OCI-LY1 (cell line): ENCODE measurements at regions not wholly inside any gene's neighbourhood (a gene's known extent, or its start where the extent isn't known, plus 50 kb on each side); places are given as distances from the start of the nearest gene placed in this dataset.

Source experiments
- H2AFZ ChIP-seq: fragments of 200-600 bp; sonication (generic), shearing (Covaris generic); 2 replicates; pipeline ENCODE4 v1.6.0; 2014; ENCODE audit warnings: antibody characterized with exemption, mild to moderate bottlenecking, low read length
- H3F3A ChIP-seq: fragments of 200-600 bp; sonication (generic), shearing (Covaris generic); 2 replicates; pipeline ENCODE4 v1.6.0; 2014; ENCODE audit warnings: mild to moderate bottlenecking, antibody characterized with exemption, low read length, moderate library complexity; ENCODE audit not compliant: insufficient read depth
- H3K27ac ChIP-seq: fragments of 200-600 bp; sonication (generic); 2 replicates; pipeline ENCODE4 v1.5.1; 2014; ENCODE audit warnings: low read length, mixed run types, mild to moderate bottlenecking, low read depth; ENCODE audit not compliant: poor library complexity, severe bottlenecking
- H3K27me3 ChIP-seq: fragments of 200-600 bp; sonication (generic); 2 replicates; pipeline ENCODE4 v1.6.0; 2014; ENCODE audit warnings: antibody characterized with exemption, mild to moderate bottlenecking, low read length, moderate library complexity; ENCODE audit not compliant: insufficient read depth
- H3K36me3 ChIP-seq: fragments of 200-600 bp; sonication (generic); 2 replicates; pipeline ENCODE4 v1.6.1; 2014; ENCODE audit warnings: mild to moderate bottlenecking, antibody characterized with exemption, low read length, moderate library complexity, mixed read lengths; ENCODE audit not compliant: insufficient read depth
- H3K4me1 ChIP-seq: fragments of 200-600 bp; sonication (generic); 2 replicates; pipeline ENCODE4 v1.5.1; 2014; ENCODE audit warnings: mild to moderate bottlenecking, low read length, moderate library complexity; ENCODE audit not compliant: insufficient read depth, severe bottlenecking
- H3K4me2 ChIP-seq: fragments of 200-600 bp; sonication (generic), shearing (Covaris generic); 2 replicates; pipeline ENCODE4 v1.6.1; 2014; ENCODE audit warnings: low read length
- H3K4me3 ChIP-seq: fragments of 200-600 bp; sonication (generic); 2 replicates; pipeline ENCODE4 v1.5.1; 2014; ENCODE audit warnings: low read length, low read depth, mild to moderate bottlenecking, mixed read lengths; ENCODE audit not compliant: poor library complexity, severe bottlenecking
- H3K79me2 ChIP-seq: fragments of 200-600 bp; shearing (Covaris generic); 2 replicates; pipeline ENCODE4 v1.6.1; 2016; ENCODE audit warnings: mixed run types, low read length, mixed read lengths; ENCODE audit not compliant: insufficient read depth
- H3K9ac ChIP-seq: fragments of 200-600 bp; sonication (generic), shearing (Covaris generic); 2 replicates; pipeline ENCODE4 v1.6.1; 2014; ENCODE audit warnings: mild to moderate bottlenecking, low read length, mixed read lengths
- H3K9me2 ChIP-seq: fragments of 200-600 bp; sonication (generic), shearing (Covaris generic); 2 replicates; pipeline ENCODE4 v1.6.1; 2014; ENCODE audit warnings: low read depth, mild to moderate bottlenecking, low read length, mixed read lengths
- H3K9me3 ChIP-seq: fragments of 200-600 bp; shearing (Covaris generic); 2 replicates; pipeline ENCODE4 v1.6.1; 2014; ENCODE audit warnings: low read length, mixed read lengths
- H4K20me1 ChIP-seq: fragments of 200-600 bp; sonication (generic), shearing (Covaris generic); 2 replicates; pipeline ENCODE4 v1.6.0; 2016; ENCODE audit warnings: mild to moderate bottlenecking, low read length; ENCODE audit not compliant: insufficient read depth
- EZH2 ChIP-seq: fragments of 200-600 bp; sonication (generic), shearing (Covaris generic); IDR thresholded peaks from 2 replicates; pipeline ENCODE4 v1.8.0; 2017; ENCODE audit warnings: borderline replicate concordance, mixed run types, mild to moderate bottlenecking, antibody characterized with exemption, low read length, moderate library complexity, mixed read lengths
- TF ChIP-seq, protein P1 (sequence below): fragments of 200-600 bp; sonication (generic), shearing (Covaris generic); IDR thresholded peaks from 2 replicates; pipeline ENCODE4 v1.5.1; 2017; ENCODE audit warnings: mild to moderate bottlenecking, antibody characterized with exemption, low read length, moderate library complexity, mixed read lengths

DNA sequence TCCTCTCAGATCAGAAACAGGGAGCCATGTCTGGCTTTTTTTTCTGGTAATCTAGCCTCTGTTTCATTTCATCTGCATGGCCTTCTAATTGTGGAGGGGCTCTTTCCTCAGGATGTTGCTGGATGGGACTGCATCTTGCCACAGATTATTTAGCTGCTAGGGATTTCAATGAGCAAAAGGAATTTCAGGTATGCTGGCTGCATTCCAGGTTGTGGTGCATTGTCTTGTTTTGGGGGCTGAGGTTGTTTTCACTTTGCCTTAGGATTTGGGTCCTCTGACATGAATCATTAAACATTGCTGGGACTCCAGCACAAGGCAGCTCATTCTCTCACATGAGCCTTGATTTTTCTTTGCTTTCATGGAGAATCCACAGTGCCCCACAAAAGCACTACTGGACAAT, 789.3 kb upstream of the TSPY4 start:
- no peaks in the 10 kb centered on the region for H3K36me3 ChIP-seq
- no peaks in the 10 kb centered on the region for H3K9me3 ChIP-seq
- no peaks in the 10 kb centered on the region for H3F3A ChIP-seq
- H3K4me3 ChIP-seq = no peak overlapping the region
- no peaks in the 10 kb centered on the region for H3K27me3 ChIP-seq
- H3K27ac ChIP-seq = no peak overlapping the region
- no peak overlapping the region for H2AFZ ChIP-seq
- TF ChIP-seq, protein P1, sequence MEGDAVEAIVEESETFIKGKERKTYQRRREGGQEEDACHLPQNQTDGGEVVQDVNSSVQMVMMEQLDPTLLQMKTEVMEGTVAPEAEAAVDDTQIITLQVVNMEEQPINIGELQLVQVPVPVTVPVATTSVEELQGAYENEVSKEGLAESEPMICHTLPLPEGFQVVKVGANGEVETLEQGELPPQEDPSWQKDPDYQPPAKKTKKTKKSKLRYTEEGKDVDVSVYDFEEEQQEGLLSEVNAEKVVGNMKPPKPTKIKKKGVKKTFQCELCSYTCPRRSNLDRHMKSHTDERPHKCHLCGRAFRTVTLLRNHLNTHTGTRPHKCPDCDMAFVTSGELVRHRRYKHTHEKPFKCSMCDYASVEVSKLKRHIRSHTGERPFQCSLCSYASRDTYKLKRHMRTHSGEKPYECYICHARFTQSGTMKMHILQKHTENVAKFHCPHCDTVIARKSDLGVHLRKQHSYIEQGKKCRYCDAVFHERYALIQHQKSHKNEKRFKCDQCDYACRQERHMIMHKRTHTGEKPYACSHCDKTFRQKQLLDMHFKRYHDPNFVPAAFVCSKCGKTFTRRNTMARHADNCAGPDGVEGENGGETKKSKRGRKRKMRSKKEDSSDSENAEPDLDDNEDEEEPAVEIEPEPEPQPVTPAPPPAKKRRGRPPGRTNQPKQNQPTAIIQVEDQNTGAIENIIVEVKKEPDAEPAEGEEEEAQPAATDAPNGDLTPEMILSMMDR = no peak
- no peak for TF ChIP-seq EZH2
- no peaks in the 10 kb centered on the region for H3K9me2 ChIP-seq
- no peaks in the 10 kb centered on the region for H3K79me2 ChIP-seq
- no peaks in the 10 kb centered on the region for H4K20me1 ChIP-seq
- H3K4me2 ChIP-seq = no peak overlapping the region
- peaks cover 3% of the 10 kb centered on the region for H3K4me1 ChIP-seq
- no peak overlapping the region for H3K9ac ChIP-seq

DNA sequence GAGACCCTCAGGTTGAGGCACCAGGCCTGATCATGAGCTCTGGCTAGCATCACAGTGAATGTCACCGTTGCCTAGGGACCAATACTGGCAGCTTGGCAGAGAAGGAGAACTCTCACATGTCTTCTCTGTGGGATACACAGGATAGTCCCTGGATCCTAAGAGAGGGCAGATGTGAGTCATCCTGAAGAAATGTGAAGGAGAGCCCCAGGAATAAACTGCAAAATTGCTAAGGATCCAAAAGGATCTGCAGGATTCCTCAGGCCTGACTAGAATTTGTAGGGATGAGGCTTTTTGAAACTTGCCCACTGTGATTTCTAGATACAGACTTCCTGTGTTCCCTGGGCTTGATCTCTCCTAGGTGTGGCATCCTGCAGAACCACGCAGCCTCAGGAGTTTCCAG, 785.9 kb upstream of the TSPY4 start:
- no peaks in the 10 kb centered on the region for H3K27me3 ChIP-seq
- no peak overlapping the region for H3K27ac ChIP-seq
- H3F3A ChIP-seq = no peaks in the 10 kb centered on the region
- H3K4me1 ChIP-seq = no peaks in the 10 kb centered on the region
- TF ChIP-seq EZH2 = no peak
- TF ChIP-seq, protein P1 = no peak
- no peak overlapping the region for H3K4me3 ChIP-seq
- no peak overlapping the region for H3K4me2 ChIP-seq
- no peaks in the 10 kb centered on the region for H4K20me1 ChIP-seq
- H2AFZ ChIP-seq = no peak overlapping the region
- H3K79me2 ChIP-seq = no peaks in the 10 kb centered on the region
- H3K9ac ChIP-seq = no peak overlapping the region
- no peaks in the 10 kb centered on the region for H3K9me2 ChIP-seq
- H3K36me3 ChIP-seq = no peaks in the 10 kb centered on the region
- no peaks in the 10 kb centered on the region for H3K9me3 ChIP-seq

DNA sequence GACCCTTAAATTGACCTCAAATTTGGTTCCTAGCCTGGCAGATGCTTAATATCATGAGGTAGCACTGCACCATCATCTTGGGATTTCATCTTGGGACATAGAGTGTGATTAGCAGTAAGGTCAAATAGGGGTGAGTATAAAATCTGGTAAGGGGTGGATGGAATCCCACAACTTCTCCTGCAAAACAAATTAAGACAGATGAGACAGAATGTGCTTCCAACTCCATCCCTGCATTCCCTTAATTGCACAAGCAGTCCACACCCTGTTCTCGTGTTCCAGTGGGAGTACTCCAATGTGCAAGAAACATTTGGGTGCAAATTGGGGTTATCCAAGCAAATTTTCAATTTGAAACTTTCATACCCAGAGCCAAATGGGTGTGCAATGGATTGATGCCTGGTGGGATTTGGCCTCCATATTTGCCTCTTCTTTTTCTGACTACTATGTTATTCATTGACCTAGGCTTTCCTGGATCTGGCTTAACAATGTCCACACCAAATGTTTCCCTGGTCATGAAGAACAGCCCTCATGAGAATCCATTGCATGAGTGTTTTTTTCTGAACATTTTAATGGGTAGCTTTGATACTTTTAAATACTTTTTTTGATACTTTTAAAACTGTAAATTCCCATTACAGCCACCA, 785.0 kb upstream of the TSPY4 start:
- no peaks in the 10 kb centered on the region for H4K20me1 ChIP-seq
- H2AFZ ChIP-seq = no peak overlapping the region
- no peak overlapping the region for H3K9ac ChIP-seq
- H3K27ac ChIP-seq = no peak overlapping the region
- H3K36me3 ChIP-seq = no peaks in the 10 kb centered on the region
- H3F3A ChIP-seq = no peaks in the 10 kb centered on the region
- no peaks in the 10 kb centered on the region for H3K79me2 ChIP-seq
- H3K4me1 ChIP-seq = no peaks in the 10 kb centered on the region
- H3K9me3 ChIP-seq = no peaks in the 10 kb centered on the region
- TF ChIP-seq EZH2 = no peak
- TF ChIP-seq, protein P1 = no peak
- H3K27me3 ChIP-seq = no peaks in the 10 kb centered on the region
- H3K4me3 ChIP-seq = no peak overlapping the region
- no peak overlapping the region for H3K4me2 ChIP-seq
- no peaks in the 10 kb centered on the region for H3K9me2 ChIP-seq
